Caco-2 (cell line): ENCODE measurements at regions not wholly inside any gene's neighbourhood (a gene's known extent, or its start where the extent isn't known, plus 50 kb on each side); places are given as distances from the start of the nearest gene placed in this dataset.

ENCODE experiments used
- BruUV-seq: library from RNA; stranded (reverse); fragments of 400-500 nt; replicated peaks from 2 replicates; lab custom pipeline; 2021; lab: Mats Ljungman, UMichigan
- CTCF ChIA-PET: fragments of 300-600 bp; sonication (Branson Sonifier 250); formaldehyde crosslinking; loops from one replicate; lab custom pipeline; 2022; ENCODE audit warnings: antibody characterized with exemption; lab: Charles Lee
- POLR2A ChIA-PET: fragments of 300-600 bp; sonication (Branson Sonifier 250); formaldehyde crosslinking; loops from one replicate; lab custom pipeline; 2022; ENCODE audit warnings: antibody characterized with exemption; lab: Charles Lee
- DNase-seq, 2 experiments: peaks; one replicate each; pipeline versions ENCODE4 v3.0.0 to v3.0.0-alpha.2; 2020 to 2022
- H3K27me3 ChIP-seq: replicated peaks from 2 replicates; pipeline ENCODE4 v1.6.0; 2011; ENCODE audit warnings: low read length; ENCODE audit not compliant: control insufficient read depth, insufficient read depth
- H3K36me3 ChIP-seq: 2 replicates; pipeline ENCODE4 v1.5.1; 2011; ENCODE audit warnings: low read length; ENCODE audit not compliant: control insufficient read depth, insufficient read depth
- H3K4me1 ChIP-seq: fragments of 250-450 bp; sonication (Bioruptor Pico); 2 replicates; pipeline ENCODE4 v1.5.1; 2020; ENCODE audit warnings: mild to moderate bottlenecking
- H3K4me3 ChIP-seq: 2 replicates; pipeline ENCODE4 v1.5.1; 2011; ENCODE audit warnings: low read depth, mild to moderate bottlenecking, control low read depth, low read length
- H3K9me3 ChIP-seq: fragments of 250-450 bp; sonication (Bioruptor Pico); 2 replicates; pipeline ENCODE4 v1.5.1; 2020; ENCODE audit warnings: mild to moderate bottlenecking, moderate library complexity
- H3K27ac Mint-ChIP-seq: one replicate; pipeline ENCODE4 v1.8.0; 2022; ENCODE audit warnings: mixed read lengths; ENCODE audit not compliant: unreplicated experiment
- H3K27me3 Mint-ChIP-seq: one replicate; pipeline ENCODE4 v1.8.0; 2022; ENCODE audit warnings: mixed read lengths; ENCODE audit not compliant: insufficient read depth, unreplicated experiment
- H3K36me3 Mint-ChIP-seq: one replicate; pipeline ENCODE4 v1.8.0; 2022; ENCODE audit warnings: mild to moderate bottlenecking, mixed read lengths; ENCODE audit not compliant: insufficient read depth, unreplicated experiment
- H3K4me1 Mint-ChIP-seq: one replicate; pipeline ENCODE4 v1.8.0; 2022; ENCODE audit warnings: low read depth, mixed read lengths; ENCODE audit not compliant: unreplicated experiment
- H3K4me3 Mint-ChIP-seq: one replicate; pipeline ENCODE4 v1.8.0; 2022; ENCODE audit warnings: mild to moderate bottlenecking, moderate library complexity, mixed read lengths; ENCODE audit not compliant: unreplicated experiment
- H3K9me3 Mint-ChIP-seq: one replicate; pipeline ENCODE4 v1.8.0; 2022; ENCODE audit warnings: mixed read lengths; ENCODE audit not compliant: unreplicated experiment
- CTCF ChIP-seq, 2 experiments: fragments of 200-600 bp in 1 of 2; IDR thresholded peaks; 1 replicate in 1 of 2; 2 replicates in 1 of 2; pipeline versions ENCODE4 v1.5.1 to v1.8.0; 2011 to 2022; ENCODE audit warnings: antibody characterized with exemption in 1 of 2, control low read depth in 1 of 2, inconsistent platforms in 1 of 2, low read depth in 1 of 2, low read length in 1 of 2, mild to moderate bottlenecking in 1 of 2, moderate library complexity in 1 of 2; ENCODE audit not compliant: insufficient read depth in 1 of 2, severe bottlenecking in 1 of 2, unreplicated experiment in 1 of 2
- intact Hi-C: fragments of 100-400 bp; cut with micrococcal nuclease; formaldehyde crosslinking; loops from one replicate; pipeline ENCODE4 v1.10.0; 2022; ENCODE audit not compliant: unreplicated experiment

GRCh38 chr11:134471716-134472455 is 59.8 kb upstream of the B3GAT1 start:
- Histone ChIP-seq H3K9me3 (no peaks in the 10 kb centered on the region), H3K36me3 (no peaks in the 10 kb centered on the region), H3K27me3 (no peaks in the 10 kb centered on the region), H3K4me3 (no peak overlapping the region), H3K4me1 (peaks cover 8% of the 10 kb centered on the region)
- Mint-ChIP-seq H3K4me3 (no peak overlapping the region), H3K27ac (no peak overlapping the region), H3K36me3 (no peaks in the 10 kb centered on the region), H3K27me3 (peaks cover 13% of the 10 kb centered on the region), H3K9me3 (no peaks in the 10 kb centered on the region), H3K4me1 (peaks cover 6% of the 10 kb centered on the region)
- ChIA-PET CTCF (no interaction called here), POLR2A (no interaction called here)
- peak in 1 of 2 experiments; percentile 31 for DNase-seq
- no peak for TF ChIP-seq CTCF (IDR thresholded peaks at IDR 0.05; ENCODE audit: insufficient read depth in 1 of 2, low read depth in 1 of 2, low read length in 1 of 2, severe bottlenecking in 1 of 2, unreplicated experiment in 1 of 2)
- intact Hi-C loops: no loop called here
- BruUV-seq: no TSS peak

GRCh38 chr11:134471087-134471715 is 59.2 kb upstream of the B3GAT1 start:
- Mint-ChIP-seq H3K27me3 (peaks cover 13% of the 10 kb centered on the region), H3K4me3 (no peak overlapping the region), H3K4me1 (peaks cover 6% of the 10 kb centered on the region), H3K9me3 (no peaks in the 10 kb centered on the region), H3K36me3 (no peaks in the 10 kb centered on the region), H3K27ac (no peak overlapping the region)
- Histone ChIP-seq H3K9me3 (no peaks in the 10 kb centered on the region), H3K27me3 (no peaks in the 10 kb centered on the region), H3K36me3 (no peaks in the 10 kb centered on the region), H3K4me1 (peaks cover 15% of the 10 kb centered on the region), H3K4me3 (no peak overlapping the region)
- no peak for TF ChIP-seq CTCF (IDR thresholded peaks at IDR 0.05; ENCODE audit: insufficient read depth in 1 of 2, low read depth in 1 of 2, low read length in 1 of 2, severe bottlenecking in 1 of 2, unreplicated experiment in 1 of 2)
- no TSS peak for BruUV-seq
- intact Hi-C loops: no loop called here
- CTCF ChIA-PET: no interaction called here
- POLR2A ChIA-PET: no interaction called here
- DNase-seq: no peak

GRCh38 chr11:134470238-134470637 is 58.2 kb upstream of the B3GAT1 start:
- Mint-ChIP-seq H3K9me3 (no peaks in the 10 kb centered on the region), H3K27me3 (peaks cover 13% of the 10 kb centered on the region), H3K27ac (no peak overlapping the region), H3K4me1 (peaks cover 6% of the 10 kb centered on the region), H3K36me3 (no peaks in the 10 kb centered on the region), H3K4me3 (no peak overlapping the region)
- no peak overlapping the region for H3K4me3 ChIP-seq
- no peak for TF ChIP-seq CTCF (IDR thresholded peaks at IDR 0.05; ENCODE audit: insufficient read depth in 1 of 2, low read depth in 1 of 2, low read length in 1 of 2, severe bottlenecking in 1 of 2, unreplicated experiment in 1 of 2)
- DNase-seq: peak in 1 of 2 experiments; percentile 29
- H3K9me3 ChIP-seq: no peaks in the 10 kb centered on the region
- ChIA-PET POLR2A (no interaction called here), CTCF (no interaction called here)
- intact Hi-C loops: no loop called here
- H3K27me3 ChIP-seq: no peaks in the 10 kb centered on the region
- peaks cover 18% of the 10 kb centered on the region for H3K4me1 ChIP-seq
- no TSS peak for BruUV-seq
- H3K36me3 ChIP-seq: no peaks in the 10 kb centered on the region
